ENCODE measurements at regions not wholly inside any gene's neighbourhood (a gene's known extent, or its start where the extent isn't known, plus 50 kb on each side); places are given as distances from the start of the nearest gene placed in this dataset.

- DNase-seq = no peak
Measured at GRCh38 chr2:42108852-42109251, 60.3 kb upstream of the EML4 start.

GRCh38 chr2:42109959-42110640, 59.1 kb upstream of the EML4 start:
- DNase-seq = no peak

- DNase-seq = no peak
Measured at GRCh38 chr2:42110641-42111322, 58.4 kb upstream of the EML4 start.

GRCh38 chr2:42112418-42112817, 56.7 kb upstream of the EML4 start:
- no peak for DNase-seq

GRCh38 chr2:42113452-42113851, 55.7 kb upstream of the EML4 start:
- no peak for DNase-seq

GRCh38 chr2:42114091-42114490, 55.1 kb upstream of the EML4 start:
- DNase-seq = no peak

- DNase-seq = no peak
Measured at GRCh38 chr2:42115588-42115987, 53.6 kb upstream of the EML4 start.

- DNase-seq = peak; percentile 63
Measured at GRCh38 chr2:42116195-42117181, 52.7 kb upstream of the EML4 start.

- no peak for DNase-seq
Measured at GRCh38 chr2:42117182-42117579, 52.0 kb upstream of the EML4 start.

- peak; percentile 62 for DNase-seq
Measured at GRCh38 chr2:42117923-42118753, 51.0 kb upstream of the EML4 start.

- no peak for DNase-seq
Measured at GRCh38 chr2:42118754-42119569, 50.2 kb upstream of the EML4 start.
